Effector memory CD4-positive, alpha-beta T cell (primary cell): ENCODE measurements at regions not wholly inside any gene's neighbourhood (a gene's known extent, or its start where the extent isn't known, plus 50 kb on each side); places are given as distances from the start of the nearest gene placed in this dataset.

ENCODE experiments used
- DNase-seq, 3 donors: peaks; one replicate each; pipeline ENCODE4 v3.0.0-alpha.2; 2020
- H3K27ac ChIP-seq: 2 replicates; pipeline ENCODE4 v1.7.0; 2013; ENCODE audit warnings: mild to moderate bottlenecking, low read length, moderate library complexity; ENCODE audit not compliant: insufficient read depth, poor library complexity, severe bottlenecking
- H3K27me3 ChIP-seq: replicated peaks from 2 replicates; pipeline ENCODE4 v1.7.0; 2013; ENCODE audit warnings: mild to moderate bottlenecking, low read length; ENCODE audit not compliant: insufficient read depth, control insufficient read depth, poor library complexity, severe bottlenecking
- H3K36me3 ChIP-seq: 2 replicates; pipeline ENCODE4 v1.7.0; 2013; ENCODE audit warnings: mild to moderate bottlenecking, low read length, moderate library complexity; ENCODE audit not compliant: control insufficient read depth, insufficient read depth
- H3K4me1 ChIP-seq: 2 replicates; pipeline ENCODE4 v1.7.0; 2013; ENCODE audit warnings: low read length, mild to moderate bottlenecking; ENCODE audit not compliant: control insufficient read depth, insufficient read depth, poor library complexity, severe bottlenecking
- H3K4me3 ChIP-seq: 2 replicates; pipeline ENCODE4 v1.7.0; 2013; ENCODE audit warnings: low read length, low read depth, mild to moderate bottlenecking; ENCODE audit not compliant: insufficient read depth, poor library complexity, severe bottlenecking
- H3K9me3 ChIP-seq: 2 replicates; pipeline ENCODE4 v1.7.0; 2013; ENCODE audit warnings: mild to moderate bottlenecking, low read length, moderate library complexity; ENCODE audit not compliant: control insufficient read depth

DNA sequence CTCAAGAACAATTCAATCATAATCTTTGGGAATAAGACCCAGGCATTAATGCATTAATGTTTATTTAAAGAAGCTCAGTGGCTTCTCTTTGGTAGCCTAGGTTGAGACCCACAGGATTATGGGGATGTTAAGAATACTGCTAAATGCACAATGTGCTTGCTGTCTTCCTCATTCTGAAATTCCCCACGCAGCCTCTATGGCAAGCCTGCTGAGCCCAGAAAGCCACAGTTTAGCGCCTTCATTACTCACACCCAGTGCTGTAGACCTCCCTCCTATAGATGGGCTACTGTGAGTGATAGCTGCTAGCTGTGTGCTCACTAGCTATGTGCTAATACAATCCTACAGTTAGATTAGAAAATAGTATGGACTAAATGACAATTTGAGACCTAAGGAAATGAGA, 90.6 kb downstream of the TNFSF13B start:
- Histone ChIP-seq H3K36me3 (no peaks in the 10 kb centered on the region), H3K27ac (no peak overlapping the region), H3K9me3 (no peaks in the 10 kb centered on the region), H3K4me1 (no peaks in the 10 kb centered on the region), H3K27me3 (no peaks in the 10 kb centered on the region), H3K4me3 (no peak overlapping the region)
- DNase-seq: no peak

DNA sequence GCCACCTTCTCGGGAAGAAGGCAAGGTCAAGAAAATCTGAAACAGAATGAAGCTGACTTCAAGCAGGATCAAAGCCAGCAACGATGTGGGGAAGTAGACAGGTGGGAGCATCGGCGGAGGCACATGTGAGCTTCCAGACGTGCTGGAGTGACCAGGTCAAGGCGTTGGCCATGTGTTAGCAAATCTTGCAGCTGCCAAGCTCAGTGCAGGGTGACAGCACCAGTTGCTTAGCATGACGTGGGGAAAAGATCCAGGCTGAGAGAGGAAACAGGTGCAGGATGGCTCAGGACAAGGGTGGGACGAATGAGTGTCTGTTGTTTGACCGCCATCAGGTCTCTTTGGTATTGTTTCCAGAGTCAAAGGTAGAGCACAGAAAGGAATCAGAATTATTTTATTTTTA, 92.3 kb downstream of the TNFSF13B start:
- H3K36me3 ChIP-seq: no peaks in the 10 kb centered on the region
- H3K27ac ChIP-seq: no peak overlapping the region
- no peak for DNase-seq
- no peak overlapping the region for H3K4me3 ChIP-seq
- no peaks in the 10 kb centered on the region for H3K27me3 ChIP-seq
- no peaks in the 10 kb centered on the region for H3K4me1 ChIP-seq
- H3K9me3 ChIP-seq: no peaks in the 10 kb centered on the region

DNA sequence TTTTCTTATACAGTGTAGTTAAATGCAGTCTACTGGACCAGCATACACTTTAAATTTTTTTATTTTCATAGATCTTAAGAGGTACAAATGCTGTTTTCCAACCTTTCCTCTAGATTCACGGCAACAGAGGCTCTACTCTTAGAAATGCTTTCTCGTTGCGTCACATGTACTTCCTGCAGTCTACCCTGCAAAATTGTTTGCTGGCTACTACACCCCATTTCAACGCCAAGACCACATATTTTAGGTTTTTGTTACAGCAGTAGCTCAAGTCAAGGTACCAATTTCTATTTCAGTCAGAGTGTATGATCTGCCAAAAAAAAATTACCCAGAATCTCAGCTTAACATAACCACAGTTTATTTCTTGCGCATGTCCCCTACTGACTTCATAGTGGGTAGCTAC, 94.1 kb downstream of the TNFSF13B start:
- H3K9me3 ChIP-seq: no peaks in the 10 kb centered on the region
- H3K36me3 ChIP-seq: no peaks in the 10 kb centered on the region
- H3K4me3 ChIP-seq: no peak overlapping the region
- no peak for DNase-seq
- H3K27ac ChIP-seq: no peak overlapping the region
- no peaks in the 10 kb centered on the region for H3K27me3 ChIP-seq
- no peaks in the 10 kb centered on the region for H3K4me1 ChIP-seq

DNA sequence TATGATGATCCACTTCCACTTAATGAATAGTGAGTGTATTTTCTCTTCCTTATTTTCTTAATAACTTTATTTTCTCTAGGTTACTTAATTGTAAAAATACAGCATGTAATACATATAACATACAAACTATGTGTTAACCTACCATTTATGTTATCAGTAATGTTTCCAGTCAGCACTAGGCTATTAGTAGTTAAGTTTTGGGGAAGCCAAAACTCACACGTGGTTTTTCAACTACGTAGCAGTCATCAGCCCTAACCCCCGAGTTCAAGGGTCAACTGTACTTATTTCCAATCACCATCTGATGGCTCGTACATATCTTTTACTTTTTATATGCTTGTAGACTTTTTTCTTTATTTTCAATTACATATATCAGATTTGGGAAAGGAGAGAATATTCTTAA, 95.7 kb downstream of the TNFSF13B start:
- H3K9me3 ChIP-seq: no peaks in the 10 kb centered on the region
- no peak overlapping the region for H3K27ac ChIP-seq
- no peaks in the 10 kb centered on the region for H3K27me3 ChIP-seq
- no peak for DNase-seq
- H3K4me1 ChIP-seq: no peaks in the 10 kb centered on the region
- no peaks in the 10 kb centered on the region for H3K36me3 ChIP-seq
- H3K4me3 ChIP-seq: no peak overlapping the region

DNA sequence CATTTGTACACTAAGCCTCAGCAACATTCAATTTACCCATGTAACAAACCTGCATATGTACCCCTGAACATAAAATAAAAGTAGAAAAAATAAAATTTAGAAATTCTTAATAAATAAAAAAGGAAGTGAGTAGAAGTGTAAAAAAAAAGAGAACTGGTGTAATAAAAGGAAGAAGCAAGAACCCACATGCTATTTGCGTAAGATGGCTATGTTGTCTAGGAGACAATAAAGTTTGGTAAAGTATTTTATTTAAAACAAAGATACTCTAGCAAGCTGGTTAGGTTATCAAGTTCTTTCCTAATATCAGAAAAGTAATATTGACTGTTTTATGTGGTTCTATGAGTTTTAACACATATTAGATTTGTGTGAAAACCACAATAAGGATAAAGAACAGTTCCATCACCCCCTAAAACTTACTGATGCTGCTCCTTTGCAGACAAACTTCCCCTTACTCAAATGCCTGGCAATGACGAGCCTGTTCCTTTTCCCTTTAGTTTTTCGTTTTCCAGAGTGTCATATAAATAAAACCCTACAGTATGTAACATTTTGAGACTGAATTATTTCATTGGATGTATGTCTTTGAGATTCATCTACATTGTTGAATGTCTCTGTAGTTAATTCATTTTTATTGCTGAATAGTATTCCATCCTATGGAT, 98.9 kb downstream of the TNFSF13B start:
- Histone ChIP-seq H3K4me1 (no peaks in the 10 kb centered on the region), H3K27me3 (no peaks in the 10 kb centered on the region), H3K36me3 (no peaks in the 10 kb centered on the region), H3K4me3 (no peak overlapping the region), H3K27ac (no peak overlapping the region), H3K9me3 (no peaks in the 10 kb centered on the region)
- no peak for DNase-seq

DNA sequence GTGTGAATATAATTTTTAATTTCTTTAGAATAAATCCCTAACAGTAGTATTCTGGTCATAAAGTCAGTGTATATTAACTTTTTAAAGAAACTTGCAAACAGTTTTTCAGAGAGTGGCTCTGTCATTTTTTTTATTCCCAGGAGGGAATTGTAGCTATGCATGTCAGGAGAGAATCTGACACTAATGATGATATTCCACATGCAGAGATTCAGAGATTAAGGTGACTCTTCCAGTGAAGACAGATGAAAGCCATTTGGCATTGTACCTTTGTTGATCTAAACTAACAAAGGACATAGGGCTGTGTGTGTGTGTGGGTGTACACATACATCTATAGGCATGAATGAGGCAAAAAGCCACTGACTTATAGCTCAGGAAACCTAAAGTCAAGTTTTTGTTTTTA, 99.9 kb downstream of the TNFSF13B start:
- H3K27ac ChIP-seq: no peak overlapping the region

DNA sequence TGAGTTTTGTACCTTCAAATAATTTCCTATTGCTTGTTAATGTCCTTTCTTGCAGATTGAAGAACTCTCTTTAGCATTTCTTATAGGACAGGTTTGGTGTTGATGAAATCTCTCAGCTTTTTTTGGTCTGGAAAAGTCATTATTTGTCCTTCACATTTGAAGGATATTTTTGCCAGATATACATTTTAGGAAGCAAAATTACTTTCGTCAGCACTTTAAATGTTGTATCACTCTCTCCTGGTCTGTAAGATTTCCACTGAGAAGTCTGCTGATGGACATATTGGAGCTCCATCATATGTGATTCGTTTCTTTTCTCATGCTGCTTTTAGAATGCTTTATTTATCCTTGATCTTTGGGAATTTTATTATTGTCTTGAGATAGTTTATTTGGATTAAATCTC, 105.5 kb downstream of the TNFSF13B start:
- Histone ChIP-seq H3K27me3 (no peaks in the 10 kb centered on the region), H3K4me3 (no peak overlapping the region), H3K4me1 (no peaks in the 10 kb centered on the region), H3K36me3 (no peaks in the 10 kb centered on the region), H3K27ac (no peak overlapping the region), H3K9me3 (no peaks in the 10 kb centered on the region)
- DNase-seq: no peak

More for the DNA sequence above, 99.9 kb downstream of the TNFSF13B start:
- H3K4me3 ChIP-seq: no peak overlapping the region
- no peaks in the 10 kb centered on the region for H3K9me3 ChIP-seq
- H3K27me3 ChIP-seq: no peaks in the 10 kb centered on the region
- H3K4me1 ChIP-seq: no peaks in the 10 kb centered on the region
- no peak for DNase-seq
- H3K36me3 ChIP-seq: no peaks in the 10 kb centered on the region

DNA sequence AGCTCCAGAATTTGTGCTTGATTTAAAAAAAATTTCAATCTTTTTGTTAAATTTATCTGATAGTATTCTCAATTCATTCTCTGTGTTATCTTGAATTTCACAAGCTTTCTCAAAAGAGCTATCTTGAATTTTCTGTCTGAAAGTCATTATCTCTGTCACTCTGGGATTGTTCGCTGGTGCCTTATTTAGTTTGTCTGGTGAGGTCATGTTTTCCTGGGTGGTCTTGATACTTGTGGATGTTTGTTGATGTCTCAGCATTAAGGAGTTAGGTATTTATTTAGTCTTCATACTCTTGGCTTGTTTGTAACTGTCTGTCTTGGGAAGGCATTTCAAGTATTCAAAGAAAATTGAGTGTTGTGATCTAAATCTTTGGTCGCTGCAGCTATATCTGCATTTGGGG, 106.3 kb downstream of the TNFSF13B start:
- no peak for DNase-seq
- no peaks in the 10 kb centered on the region for H3K27me3 ChIP-seq
- H3K36me3 ChIP-seq: no peaks in the 10 kb centered on the region
- no peaks in the 10 kb centered on the region for H3K4me1 ChIP-seq
- H3K4me3 ChIP-seq: no peak overlapping the region
- no peak overlapping the region for H3K27ac ChIP-seq
- no peaks in the 10 kb centered on the region for H3K9me3 ChIP-seq

DNA sequence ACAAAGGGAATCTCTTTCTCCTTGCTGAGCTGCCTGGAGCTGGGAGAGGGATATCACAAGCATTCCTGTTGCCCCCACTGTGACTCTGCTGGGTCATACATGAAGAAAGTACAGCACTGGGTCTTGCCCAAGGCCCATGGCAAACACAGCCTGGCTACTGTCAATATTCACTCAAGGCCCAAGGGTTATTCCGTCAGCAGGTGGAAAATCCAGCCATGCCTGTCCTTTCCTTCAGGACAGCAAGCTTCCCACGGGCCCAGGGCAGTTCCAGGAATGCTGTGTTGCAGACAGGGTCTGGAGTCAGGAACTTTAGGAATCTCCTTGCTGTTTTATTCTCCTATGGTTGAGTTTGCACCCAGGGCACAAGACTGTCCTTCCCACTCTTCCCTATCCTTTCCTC, 106.8 kb downstream of the TNFSF13B start:
- H3K4me1 ChIP-seq: no peaks in the 10 kb centered on the region
- DNase-seq: no peak

DNA sequence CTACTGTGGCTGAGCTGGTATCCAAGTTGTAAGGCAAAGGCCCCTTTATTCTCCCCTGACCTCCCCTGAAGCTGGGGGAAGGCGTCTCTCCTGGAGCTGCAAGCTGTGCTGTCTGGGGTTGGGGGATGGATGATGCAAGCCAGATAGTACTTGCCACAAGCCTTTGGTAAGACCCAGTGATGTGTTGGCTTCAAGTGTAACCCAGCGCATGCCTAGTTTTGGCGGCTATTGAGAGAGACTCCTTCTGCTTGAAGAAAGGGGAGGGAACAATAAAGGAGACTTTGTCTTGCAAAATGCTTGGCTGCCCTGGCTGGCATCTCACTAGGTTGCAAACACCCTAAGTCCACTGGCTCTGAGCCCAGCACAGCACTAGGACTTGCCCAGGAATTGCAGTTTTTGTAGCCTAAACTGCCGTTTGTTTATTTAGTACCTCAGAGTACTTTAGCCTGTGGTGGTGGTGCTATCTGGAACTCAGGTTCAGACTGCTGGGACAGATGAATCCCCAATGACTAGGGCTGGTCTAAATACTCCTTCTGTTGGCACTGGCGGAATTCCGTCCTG, 108.2 kb downstream of the TNFSF13B start:
- no peak for DNase-seq
- no peaks in the 10 kb centered on the region for H3K27me3 ChIP-seq
- no peaks in the 10 kb centered on the region for H3K4me1 ChIP-seq
- H3K36me3 ChIP-seq: no peaks in the 10 kb centered on the region
- H3K27ac ChIP-seq: no peak overlapping the region
- no peak overlapping the region for H3K4me3 ChIP-seq
- H3K9me3 ChIP-seq: no peaks in the 10 kb centered on the region

More for the DNA sequence above, 106.8 kb downstream of the TNFSF13B start:
- no peak overlapping the region for H3K4me3 ChIP-seq
- H3K9me3 ChIP-seq: no peaks in the 10 kb centered on the region
- H3K36me3 ChIP-seq: no peaks in the 10 kb centered on the region
- no peak overlapping the region for H3K27ac ChIP-seq
- no peaks in the 10 kb centered on the region for H3K27me3 ChIP-seq
